A549 (cell line): ENCODE measurements at regions not wholly inside any gene's neighbourhood (a gene's known extent, or its start where the extent isn't known, plus 50 kb on each side); places are given as distances from the start of the nearest gene placed in this dataset.

Experiments used
- MAX ChIP-seq: IDR thresholded peaks from 2 replicates; pipeline ENCODE4 v1.6.1; 2012
- RCOR1 ChIP-seq: fragments of 150-350 bp; IDR thresholded peaks from 2 replicates; pipeline ENCODE4 v1.6.1; 2014; ENCODE audit warnings: antibody characterized with exemption, low read length, low read depth

GRCh38 chr2:128835974-128836373 is 517.3 kb upstream of the HS6ST1 start:
- TF ChIP-seq RCOR1, result no peak
- no peak for TF ChIP-seq MAX
